ENCODE measurements at regions not wholly inside any gene's neighbourhood (a gene's known extent, or its start where the extent isn't known, plus 50 kb on each side); places are given as distances from the start of the nearest gene placed in this dataset.
"Not testable (repeated sequence)": the region's sequence is repeated elsewhere in the genome, so short reads cannot be mapped to it uniquely, and the experiment has no call there.

GRCh38 chr11:90286640-90287039 lies 63.8 kb upstream of the CHORDC1 start:
- ATAC-seq (replicated peaks in 1 of 2) (no peak), DNase-seq (no peak)
- Mint-ChIP-seq H3K27ac (no peak overlapping the region), H3K27me3 (ENCODE audit: low read depth) (peaks cover 5% of the 10 kb centered on the region), H3K4me1 (ENCODE audit: low read depth) (no peaks in the 10 kb centered on the region), H3K4me3 (no peak overlapping the region), H3K36me3 (ENCODE audit: insufficient read depth in 2 of 2) (no peaks in the 10 kb centered on the region), H3K9me3 (no peaks in the 10 kb centered on the region)

- DNase-seq (no peak), ATAC-seq (replicated peaks in 1 of 2) (no peak)
- Mint-ChIP-seq H3K36me3 (ENCODE audit: insufficient read depth in 2 of 2) (no peaks in the 10 kb centered on the region), H3K27ac (no peak overlapping the region), H3K27me3 (ENCODE audit: low read depth) (peaks cover 20% of the 10 kb centered on the region), H3K4me3 (no peak overlapping the region), H3K4me1 (ENCODE audit: low read depth) (no peaks in the 10 kb centered on the region), H3K9me3 (no peaks in the 10 kb centered on the region)
Observed at GRCh38 chr11:90284171-90284570, 61.3 kb upstream of the CHORDC1 start.

GRCh38 chr11:90282551-90283071 lies 59.8 kb upstream of the CHORDC1 start:
- not testable (repeated sequence) for H3K36me3 Mint-ChIP-seq (ENCODE audit: insufficient read depth in 2 of 2); H3K4me3 Mint-ChIP-seq; DNase-seq; ATAC-seq (replicated peaks in 1 of 2); H3K27ac Mint-ChIP-seq; H3K4me1 Mint-ChIP-seq (ENCODE audit: low read depth); H3K9me3 Mint-ChIP-seq
- H3K27me3 Mint-ChIP-seq (ENCODE audit: low read depth), result peaks cover 22% of the 10 kb centered on the region

- Mint-ChIP-seq H3K9me3 (no peaks in the 10 kb centered on the region), H3K27ac (no peak overlapping the region), H3K4me3 (no peak overlapping the region), H3K36me3 (ENCODE audit: insufficient read depth in 2 of 2) (peaks cover 0 to 4% of the 10 kb centered on the region in 2 donors), H3K27me3 (ENCODE audit: low read depth) (peaks cover 4% of the 10 kb centered on the region), H3K4me1 (ENCODE audit: low read depth) (no peaks in the 10 kb centered on the region)
- ATAC-seq (replicated peaks in 1 of 2), result no peak
- DNase-seq, result no peak
Observed at GRCh38 chr11:90274362-90274761, 51.5 kb upstream of the CHORDC1 start.

Measured in activated T-cell treated with anti-CD3 and anti-CD28 coated beads, Interleukin-2, amount 50 U/mL, for 72 hours (primary cell).